GM19324 (cell line): ENCODE measurements at regions not wholly inside any gene's neighbourhood (a gene's known extent, or its start where the extent isn't known, plus 50 kb on each side); places are given as distances from the start of the nearest gene placed in this dataset.
"Not testable (repeated sequence)": the region's sequence is repeated elsewhere in the genome, so short reads cannot be mapped to it uniquely, and the experiment has no call there.

Experiments used
- ATAC-seq: cut with Tn5 transposase; IDR thresholded peaks from one replicate; pipeline ENCODE4 v1.9.1; 2021; ENCODE audit warnings: mild to moderate bottlenecking, moderate library complexity; ENCODE audit not compliant: unreplicated experiment, low FRiP score

DNA sequence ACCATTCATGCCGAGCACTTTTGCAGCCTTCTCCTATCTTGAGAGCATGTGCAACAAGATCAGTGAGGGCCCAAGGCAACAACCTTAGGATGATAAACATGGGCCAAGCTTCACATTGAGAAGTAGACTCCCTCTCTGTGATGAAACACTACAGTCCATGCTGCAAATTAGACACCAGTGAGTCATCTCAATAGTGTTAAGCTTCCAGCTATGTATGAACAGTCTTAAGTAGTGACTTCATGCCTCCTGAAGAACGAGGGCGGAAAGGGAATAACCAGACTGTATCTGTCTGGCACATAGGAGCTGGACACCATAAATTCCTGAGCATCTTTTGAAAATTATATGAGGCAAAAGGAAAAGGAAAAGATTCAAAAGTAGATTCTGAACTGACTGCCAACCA, 309.9 kb upstream of the SLITRK1 start:
- no peak for ATAC-seq

DNA sequence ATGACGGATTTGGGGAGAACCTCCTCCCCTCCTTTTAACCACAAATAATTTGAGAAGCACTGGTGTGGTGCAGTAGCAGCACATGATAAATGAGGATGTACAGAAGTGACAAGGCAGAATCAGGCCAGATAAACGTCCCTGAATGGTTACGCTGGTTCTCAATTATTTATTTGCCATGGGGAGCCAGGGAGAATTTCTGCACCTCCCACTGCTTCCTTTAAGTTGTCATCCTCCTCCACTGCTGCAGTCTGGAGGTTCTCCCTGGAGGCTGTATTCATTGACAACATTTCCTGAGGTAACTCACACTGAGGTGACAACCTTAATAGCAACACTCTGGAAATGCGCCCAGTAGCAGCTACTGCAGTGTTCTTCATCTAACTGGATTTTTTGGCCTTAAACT, 308.9 kb upstream of the SLITRK1 start:
- no peak for ATAC-seq

DNA sequence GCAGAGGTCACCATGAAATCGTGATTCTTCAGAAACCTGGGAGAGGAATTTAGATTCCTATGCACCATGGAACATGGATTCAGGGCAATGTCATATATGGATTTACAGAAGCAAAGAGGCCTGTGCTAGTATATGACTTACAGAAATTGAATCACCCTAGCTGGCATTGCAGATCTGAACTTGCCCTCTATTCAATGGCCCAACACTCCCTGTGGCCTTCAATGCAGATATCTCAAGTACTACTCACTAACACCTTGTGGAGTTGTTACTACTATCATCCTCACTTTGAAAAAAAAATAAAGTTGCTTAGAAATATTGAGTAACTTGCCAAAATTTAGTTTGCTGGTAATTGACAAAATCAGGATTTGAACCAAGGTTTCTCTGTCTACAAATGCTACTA, 305.4 kb upstream of the SLITRK1 start:
- no peak for ATAC-seq

DNA sequence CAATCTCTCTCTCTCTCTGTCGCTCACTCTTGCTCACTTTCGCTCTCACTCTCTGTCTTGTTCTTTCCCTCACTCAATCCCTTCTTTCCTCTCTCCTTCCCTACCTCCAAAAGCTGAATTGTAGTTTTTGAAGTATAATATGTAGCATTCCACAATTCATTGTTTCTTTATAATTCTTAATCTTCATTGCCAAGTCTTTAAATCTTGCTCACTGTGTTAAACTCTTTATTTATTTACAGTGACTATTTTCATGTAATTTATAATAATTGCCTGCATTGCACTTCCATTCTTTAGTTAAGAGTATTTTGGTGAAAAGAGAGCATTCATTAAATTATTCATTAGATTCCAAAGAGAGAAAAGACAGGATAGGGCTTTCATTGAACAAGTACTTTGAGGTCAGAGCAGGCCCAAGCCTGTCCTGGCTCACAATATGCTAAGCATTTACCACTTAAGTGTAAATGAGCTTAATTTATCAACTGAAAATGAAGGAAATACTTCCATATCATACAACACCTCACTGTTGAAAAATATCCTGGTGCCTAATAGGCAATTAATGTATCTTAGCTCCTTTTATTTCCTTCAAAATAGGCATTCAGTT, 257.4 kb upstream of the SLITRK1 start:
- ATAC-seq = no peak

DNA sequence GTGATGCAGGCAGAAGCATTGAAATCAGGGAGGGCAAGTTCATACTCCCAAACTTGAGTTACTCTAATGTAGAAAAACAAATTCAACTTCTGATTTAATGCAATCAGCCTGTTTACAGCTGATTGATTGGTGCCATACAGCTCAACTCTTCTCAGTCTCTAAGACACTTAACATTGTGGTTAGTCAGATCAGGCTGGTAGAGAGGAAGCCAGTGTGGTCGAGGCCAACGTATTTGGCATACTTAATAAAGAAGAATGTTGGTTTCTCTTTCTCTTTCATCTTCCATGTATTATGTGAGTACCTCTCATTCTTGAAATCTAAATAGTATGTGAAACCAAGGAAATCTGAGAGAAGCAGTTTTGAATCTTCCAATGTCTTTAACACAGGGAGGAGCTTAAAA, 255.0 kb upstream of the SLITRK1 start:
- peak; percentile 98 for ATAC-seq

DNA sequence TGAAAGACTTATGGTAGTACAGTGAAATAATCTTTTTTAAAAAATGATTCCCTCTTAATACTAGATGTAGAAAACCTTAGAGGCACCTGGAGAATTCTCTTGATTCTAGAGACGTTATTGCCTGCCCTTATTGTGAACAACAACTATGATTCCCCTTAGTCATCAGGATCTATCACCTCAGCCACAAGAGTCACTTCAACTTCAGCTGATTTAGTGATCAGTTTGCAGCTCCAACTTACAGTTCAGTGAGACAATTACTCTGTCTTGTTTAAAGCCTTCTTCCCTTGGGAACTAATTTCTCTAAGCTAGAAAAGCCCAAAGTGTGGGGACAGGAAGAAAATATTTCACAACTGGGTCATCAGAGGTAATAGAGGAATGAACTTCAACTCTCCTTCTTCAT, 254.3 kb upstream of the SLITRK1 start:
- peak; percentile 21 for ATAC-seq

DNA sequence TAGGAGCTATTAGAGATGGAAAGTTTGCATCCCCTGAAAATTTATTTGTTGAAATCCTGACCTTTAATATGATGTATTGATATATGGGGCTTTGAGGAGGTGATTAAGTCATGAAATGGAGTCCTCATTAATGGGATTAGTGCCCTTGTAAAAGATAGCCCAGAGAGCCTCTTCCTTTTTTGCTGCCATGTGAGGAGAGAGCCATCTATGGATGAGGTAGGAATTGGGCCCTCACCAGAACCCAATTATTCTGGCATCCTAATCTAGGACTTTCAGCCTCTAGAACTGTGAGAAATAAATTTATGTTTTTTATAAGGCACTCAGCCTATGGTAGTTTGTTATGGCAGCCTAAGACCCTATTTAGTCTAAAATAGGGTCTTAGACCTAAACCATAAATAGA, 250.2 kb upstream of the SLITRK1 start:
- no peak for ATAC-seq

DNA sequence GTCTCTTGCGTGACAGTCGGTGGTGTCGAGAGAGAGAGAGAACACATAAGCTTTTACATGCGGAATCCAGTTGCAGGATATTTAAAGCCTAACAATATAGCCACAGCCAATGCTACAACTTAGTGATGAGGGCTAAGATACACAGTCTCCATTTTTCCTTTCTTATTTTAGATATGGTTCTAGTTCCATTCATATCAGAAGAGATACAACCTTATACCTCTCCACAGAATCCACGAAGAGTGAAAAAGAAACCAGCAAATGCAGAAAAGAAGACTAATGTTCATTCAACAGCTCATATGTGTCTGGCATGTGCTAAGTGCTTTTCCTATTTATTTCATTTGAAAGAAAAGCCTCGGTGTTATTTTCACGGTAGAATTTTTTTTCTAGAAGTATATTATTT, 249.0 kb upstream of the SLITRK1 start:
- ATAC-seq = no peak

DNA sequence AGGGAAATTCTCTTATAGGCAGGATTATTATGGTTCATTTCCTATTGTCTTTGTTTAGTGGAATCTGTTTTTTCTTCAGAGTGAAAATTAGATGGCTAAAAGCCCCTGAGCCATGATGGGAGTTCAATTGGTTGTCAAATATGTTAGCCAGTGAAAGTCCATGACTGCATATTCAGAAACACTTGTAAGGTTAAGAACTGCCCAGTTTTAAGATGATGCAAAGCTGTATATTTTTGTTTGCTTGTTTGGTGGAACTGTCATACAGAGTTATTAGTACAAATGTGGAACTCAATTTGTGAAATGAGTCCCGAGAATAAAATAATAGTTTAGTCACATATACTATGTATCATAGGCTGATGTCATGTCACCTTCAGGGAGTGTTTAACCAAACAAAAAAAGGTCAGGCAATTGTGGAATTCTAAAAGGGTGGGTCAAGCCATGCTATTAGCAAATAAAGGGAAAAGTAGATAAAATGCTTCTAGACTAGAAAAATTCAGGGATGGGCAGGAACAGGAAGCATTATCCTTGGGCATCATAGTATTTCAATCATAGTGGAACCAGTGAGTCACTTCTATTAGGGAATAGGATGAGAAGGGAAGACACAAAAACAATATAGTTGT, 248.3 kb upstream of the SLITRK1 start:
- ATAC-seq = no peak

DNA sequence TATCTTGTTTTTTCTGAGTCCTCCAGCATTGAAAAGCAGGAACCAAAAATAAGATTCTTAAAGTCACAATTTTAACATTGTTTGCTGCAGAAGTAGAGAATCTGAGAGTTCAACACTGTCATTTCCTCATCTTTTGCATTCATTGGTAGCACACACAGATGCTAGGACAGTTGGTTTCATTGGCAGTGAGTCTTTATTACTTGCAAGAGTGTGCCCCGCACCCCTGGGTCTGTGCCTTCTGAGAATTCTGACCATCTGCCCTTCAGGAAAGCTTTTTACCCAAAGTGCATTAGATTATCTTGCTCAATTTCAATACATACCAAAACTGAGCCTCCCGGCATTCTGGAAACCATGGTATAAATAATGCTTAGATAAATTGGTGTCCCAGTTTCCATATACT, 247.7 kb upstream of the SLITRK1 start:
- ATAC-seq = no peak

DNA sequence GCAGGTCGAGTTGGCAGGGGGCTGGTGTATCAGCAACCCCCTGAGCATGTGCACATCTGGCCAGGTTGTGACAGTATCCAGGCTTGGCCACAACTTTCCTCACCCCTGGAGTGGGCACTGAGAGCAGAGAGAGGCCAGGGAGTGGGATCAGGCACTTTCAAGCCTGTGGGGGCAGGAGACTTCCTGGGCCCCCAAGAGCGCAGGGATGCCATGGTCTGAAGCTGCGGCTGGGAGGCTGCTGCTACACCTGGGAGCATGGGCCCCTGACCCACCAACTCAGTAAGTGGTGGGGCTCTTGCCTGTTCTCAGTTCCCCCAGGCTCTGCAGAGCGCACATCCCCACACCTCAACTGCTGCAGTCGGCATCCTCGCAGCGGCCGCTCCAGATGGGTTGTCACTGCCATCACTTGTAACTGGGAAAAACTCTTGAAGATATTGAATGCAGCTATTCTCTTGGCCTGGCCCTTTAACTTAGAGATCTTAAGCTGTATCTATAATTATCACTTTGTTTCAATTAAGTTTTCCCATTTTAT, 245.4 kb upstream of the SLITRK1 start:
- ATAC-seq = no peak

DNA sequence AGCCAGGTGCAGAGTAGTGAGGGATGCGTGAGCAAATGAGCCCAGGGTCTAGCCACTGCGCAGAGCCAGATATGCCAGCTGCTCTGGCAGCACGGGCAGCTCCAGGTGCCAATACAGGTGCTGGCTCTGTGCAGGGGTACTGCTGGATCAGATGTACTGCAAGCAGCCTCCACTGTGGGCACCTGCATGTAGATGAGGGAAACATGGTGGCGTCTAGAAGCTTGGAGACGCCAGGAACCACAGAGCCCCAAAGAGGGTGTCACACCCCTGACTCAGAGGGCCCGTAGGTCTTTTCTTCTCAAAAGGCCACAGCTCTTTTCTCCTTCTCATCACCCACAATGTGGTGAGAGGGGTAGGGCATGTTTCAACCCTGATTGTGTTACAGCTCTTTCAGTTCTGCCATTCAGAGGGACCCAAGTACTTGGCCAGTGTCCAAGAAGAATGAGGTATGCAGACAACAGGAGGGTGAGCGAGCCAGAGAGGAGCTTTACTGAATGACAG, 244.4 kb upstream of the SLITRK1 start:
- ATAC-seq = peak; percentile 51

DNA sequence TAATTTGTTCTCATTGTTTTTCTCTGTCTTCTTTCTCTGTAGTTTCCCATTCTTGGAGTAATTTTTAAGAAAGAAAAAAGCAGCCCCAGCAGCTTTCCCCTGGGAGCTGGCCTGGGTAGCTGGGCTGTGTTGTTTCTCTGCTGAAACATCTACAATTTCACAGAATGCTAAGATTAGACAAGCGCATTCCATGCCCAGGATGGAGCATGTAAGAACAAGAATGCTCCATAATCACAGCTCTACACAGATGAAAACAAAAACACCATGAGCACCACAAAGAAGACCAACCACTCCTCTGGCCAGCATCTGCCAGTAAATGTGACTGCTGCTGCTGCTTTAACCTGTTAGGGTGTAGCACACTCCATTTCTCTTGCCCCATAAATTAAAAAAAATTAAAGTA, 239.2 kb upstream of the SLITRK1 start:
- no peak for ATAC-seq

DNA sequence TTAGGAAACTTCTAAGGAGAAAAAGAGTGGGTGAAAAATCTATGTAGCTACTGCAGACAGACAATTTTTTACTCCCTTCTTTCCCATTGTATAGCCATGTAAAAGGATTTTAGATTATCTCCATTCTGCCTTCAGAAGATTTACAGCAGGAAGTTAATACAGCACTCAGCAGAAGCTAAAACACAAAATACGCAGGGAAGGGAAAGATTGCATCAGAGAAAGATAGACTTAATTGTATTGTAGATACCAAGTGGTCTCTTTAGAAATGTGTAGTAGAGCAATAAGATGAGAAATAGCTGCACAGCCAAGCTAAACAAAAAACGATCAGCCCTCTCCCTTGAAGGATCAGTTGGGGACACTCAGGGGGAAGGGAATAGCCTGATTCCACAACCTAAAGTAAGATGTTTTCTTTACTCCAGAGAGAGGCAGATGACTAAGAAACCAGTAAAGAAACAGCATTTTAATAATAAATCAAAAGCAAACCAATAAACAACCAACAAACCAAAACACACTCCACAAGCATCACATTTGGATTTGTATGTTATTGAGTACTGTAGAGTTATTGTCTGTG, 236.7 kb upstream of the SLITRK1 start:
- no peak for ATAC-seq

DNA sequence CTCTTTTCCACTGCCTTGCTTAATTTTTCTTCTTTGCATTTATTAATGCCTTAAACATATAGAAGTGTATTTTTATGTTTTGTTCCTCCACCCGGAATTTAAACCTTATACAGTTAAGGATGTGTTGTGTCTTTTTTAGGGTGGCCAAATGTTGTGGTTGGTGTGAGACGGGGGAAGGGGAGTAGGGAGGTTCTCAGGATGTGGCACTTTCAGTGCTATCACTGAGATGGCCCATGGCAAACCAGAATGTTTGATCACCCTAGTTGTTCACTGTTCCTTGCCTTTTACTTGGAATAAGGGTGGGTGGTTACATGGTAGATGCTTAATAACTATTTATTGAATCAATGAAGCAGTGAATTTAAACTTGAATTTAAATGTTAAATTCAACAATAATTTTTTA, 216.0 kb upstream of the SLITRK1 start:
- no peak for ATAC-seq

DNA sequence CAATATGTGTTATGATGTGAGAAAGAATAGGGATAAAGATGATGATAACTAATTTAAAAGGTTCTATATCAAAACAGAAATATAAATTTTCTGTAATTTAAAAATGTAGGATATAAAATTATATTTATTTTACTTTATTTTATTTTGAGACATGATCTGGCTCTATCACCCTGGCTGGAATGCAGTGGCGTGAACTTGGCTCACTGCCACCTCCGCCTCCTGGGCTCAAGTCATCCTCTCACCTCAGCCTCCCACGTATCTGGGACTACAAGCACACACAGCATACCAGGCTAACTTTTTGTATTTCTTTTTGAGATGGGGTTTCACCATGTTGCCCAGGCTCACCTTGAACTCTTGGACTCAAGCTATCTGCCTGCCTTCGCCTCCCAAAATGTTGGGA, 214.9 kb upstream of the SLITRK1 start:
- ATAC-seq = no peak

DNA sequence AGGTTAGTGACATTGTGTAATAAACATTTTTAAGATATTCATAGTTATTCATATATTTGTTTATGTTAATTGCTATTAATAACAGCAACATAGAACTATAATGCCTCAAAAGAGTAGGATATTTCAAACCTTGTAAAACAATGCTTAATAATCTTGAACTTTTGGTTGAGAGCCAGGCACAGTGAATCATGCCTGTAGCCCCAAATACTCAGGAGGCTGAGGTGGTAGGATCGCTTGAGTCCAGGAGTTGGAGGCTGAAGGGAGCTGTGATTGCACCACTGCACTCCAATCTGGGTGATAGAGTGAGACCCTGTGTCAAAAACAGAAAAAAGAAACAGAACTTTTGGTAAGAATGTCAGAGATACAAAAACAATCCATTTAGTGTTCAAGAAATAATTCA, 213.9 kb upstream of the SLITRK1 start:
- no peak for ATAC-seq

DNA sequence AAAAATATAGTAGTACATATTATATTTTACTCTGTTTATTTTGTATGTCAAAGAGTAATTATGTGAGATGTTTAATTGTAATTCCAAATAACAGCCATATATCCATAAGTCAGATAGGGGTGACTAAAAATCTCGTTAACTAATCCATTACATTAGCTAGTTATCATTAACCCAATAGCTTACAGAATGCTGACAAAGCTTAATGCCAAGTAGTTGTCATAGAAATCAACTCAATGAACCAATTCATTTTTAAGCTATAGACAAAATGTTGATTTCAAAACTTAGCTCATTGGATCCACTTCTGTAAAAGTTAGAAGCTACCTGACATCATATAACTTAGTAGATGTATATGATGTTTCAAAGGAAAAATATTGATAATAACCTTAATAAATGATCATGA, 206.7 kb upstream of the SLITRK1 start:
- ATAC-seq = no peak

DNA sequence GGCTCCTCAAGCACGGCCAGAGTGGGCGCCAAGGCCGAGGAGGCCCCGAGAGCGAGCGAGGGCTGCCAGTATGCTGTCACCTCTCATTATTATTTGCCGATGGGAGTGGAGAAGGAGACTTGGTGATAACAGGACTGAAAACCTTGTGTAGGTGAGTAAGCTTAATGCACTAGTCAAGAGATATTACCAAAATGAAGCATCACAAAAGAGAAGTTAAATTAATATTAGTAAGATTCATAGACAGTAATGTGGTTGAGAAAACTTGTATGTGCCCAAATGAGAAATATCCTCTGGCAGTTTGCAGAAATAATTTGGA, 204.5 kb upstream of the SLITRK1 start:
- ATAC-seq = no peak

DNA sequence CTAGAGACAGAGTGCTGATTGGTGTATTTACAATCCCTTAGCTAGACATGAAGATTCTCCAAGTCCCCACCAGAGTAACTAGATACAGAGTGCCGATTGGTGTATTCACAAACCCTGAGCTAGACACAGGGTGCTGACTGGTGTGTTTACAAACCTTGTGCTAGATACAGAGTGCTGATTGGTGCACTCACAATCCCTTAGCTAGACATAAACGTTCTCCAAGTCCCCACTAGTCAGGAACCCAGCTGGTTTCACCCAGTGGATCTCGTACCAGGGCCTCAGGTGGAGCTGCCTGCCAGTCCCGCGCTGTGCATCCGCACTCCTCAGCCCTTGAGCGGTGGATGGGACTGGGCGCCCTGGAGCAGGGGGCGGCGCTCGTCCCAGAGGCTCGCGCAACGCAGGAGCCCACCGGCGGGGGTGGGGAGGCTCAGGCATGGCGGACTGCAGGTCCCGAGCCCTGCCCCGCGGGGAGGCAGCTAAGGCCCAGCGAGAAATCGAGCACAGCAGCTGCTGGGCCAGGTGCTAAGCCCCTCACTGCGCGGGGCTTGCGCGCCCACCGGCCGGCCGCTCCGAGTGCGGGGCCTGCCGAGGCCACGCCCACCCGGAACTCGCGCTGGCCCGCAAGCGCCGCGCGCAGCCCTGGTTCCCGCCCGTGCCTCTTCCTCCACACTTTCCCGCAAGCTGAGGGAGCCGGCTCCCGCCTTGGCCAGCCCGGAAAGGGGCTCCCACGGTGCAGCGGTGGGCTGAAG, 204.0 kb upstream of the SLITRK1 start:
- ATAC-seq = not testable (repeated sequence)

DNA sequence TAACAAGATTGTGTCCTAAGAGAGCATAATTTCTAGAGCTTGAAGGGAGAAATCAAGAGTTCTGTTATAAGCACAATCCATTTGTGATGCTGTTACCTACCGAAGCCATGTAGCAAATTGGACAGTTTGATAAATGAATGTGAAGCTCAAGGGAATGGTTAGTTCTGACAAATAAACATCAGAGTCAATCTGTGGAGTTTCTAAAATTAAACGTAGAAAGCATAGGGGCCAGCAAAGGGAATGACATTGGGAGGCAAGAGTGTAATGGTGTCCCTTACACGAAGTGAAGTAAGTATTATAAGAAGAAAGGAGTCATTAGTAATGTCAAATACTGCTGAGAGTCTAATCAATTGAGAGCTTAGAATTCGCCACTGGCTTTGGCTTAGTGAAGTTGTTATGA, 200.2 kb upstream of the SLITRK1 start:
- no peak for ATAC-seq
